ENCODE measurements at regions not wholly inside any gene's neighbourhood (a gene's known extent, or its start where the extent isn't known, plus 50 kb on each side); places are given as distances from the start of the nearest gene placed in this dataset.
"Not testable (repeated sequence)": the region's sequence is repeated elsewhere in the genome, so short reads cannot be mapped to it uniquely, and the experiment has no call there.

DNA sequence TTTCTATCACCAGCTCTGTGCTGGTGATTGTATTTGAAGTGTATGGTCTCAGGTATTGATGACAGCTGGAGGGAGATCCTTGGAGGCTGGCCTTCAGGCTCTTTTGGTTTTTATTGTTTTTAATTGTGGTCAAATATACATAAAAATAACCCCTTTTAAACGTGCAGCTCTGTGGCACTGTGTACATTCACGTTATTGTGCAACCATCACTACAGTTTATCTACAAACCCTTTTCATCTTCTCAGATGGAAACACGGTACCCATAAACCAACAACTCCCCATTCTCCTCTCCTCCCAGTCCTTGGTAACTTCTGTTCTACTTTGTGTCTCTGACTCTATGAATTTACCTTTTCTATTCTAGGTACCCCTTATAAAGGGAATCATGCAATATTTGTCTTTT, 79.3 kb upstream of the ATP8B1 start:
- DNase-seq (ENCODE audit: low read depth): no peak
- no peaks in the 10 kb centered on the region for H3K27me3 ChIP-seq (ENCODE audit: control insufficient read depth, insufficient read depth, low read length)
- ChIA-PET CTCF (interaction anchor here (0.6 to 2.5 kb wide), 35 partner anchors 9 to 439 kb away, joined by 3 to 13 read pairs (median 4); partner anchors contain the start of gene NEDD4L), POLR2A (no interaction called here)
- TF ChIP-seq, protein P1, sequence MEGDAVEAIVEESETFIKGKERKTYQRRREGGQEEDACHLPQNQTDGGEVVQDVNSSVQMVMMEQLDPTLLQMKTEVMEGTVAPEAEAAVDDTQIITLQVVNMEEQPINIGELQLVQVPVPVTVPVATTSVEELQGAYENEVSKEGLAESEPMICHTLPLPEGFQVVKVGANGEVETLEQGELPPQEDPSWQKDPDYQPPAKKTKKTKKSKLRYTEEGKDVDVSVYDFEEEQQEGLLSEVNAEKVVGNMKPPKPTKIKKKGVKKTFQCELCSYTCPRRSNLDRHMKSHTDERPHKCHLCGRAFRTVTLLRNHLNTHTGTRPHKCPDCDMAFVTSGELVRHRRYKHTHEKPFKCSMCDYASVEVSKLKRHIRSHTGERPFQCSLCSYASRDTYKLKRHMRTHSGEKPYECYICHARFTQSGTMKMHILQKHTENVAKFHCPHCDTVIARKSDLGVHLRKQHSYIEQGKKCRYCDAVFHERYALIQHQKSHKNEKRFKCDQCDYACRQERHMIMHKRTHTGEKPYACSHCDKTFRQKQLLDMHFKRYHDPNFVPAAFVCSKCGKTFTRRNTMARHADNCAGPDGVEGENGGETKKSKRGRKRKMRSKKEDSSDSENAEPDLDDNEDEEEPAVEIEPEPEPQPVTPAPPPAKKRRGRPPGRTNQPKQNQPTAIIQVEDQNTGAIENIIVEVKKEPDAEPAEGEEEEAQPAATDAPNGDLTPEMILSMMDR (IDR thresholded peaks at IDR 0.05; ENCODE audit: insufficient read depth, low read depth, low read length): no peak
- no peak overlapping the region for H3K4me3 ChIP-seq (ENCODE audit: low read depth, low read length)
- no peaks in the 10 kb centered on the region for H3K36me3 ChIP-seq (ENCODE audit: control insufficient read depth, insufficient read depth, low read length)

DNA sequence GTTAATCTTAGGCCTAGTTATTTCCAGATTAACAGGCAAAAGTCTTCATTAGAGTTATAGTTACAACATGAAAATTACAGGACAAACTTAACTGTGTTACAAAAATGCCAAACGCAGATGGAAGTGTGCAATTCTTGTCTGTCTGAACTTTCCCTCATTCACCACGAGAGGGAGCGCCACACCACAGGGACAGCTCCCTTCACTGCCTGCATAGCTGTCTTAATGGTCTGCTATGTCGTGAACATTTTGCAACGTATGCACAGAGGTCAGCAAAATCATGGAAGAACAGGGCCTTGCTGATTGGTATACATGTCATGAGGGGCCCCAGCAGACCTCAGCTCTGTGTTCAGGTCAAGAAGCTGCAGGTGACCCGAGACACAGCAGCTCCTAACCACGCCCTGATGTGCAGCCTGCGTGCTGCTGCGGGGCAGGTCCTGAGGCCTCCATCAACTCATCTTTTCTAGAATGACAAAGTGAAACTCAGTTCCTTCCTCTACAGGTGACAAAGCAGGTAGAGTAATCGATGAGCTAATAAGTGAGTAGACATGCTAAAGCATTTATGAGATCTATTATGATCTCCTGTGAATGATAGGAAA, 78.8 kb upstream of the ATP8B1 start:
- peak; percentile 33 for DNase-seq (ENCODE audit: low read depth)
- CTCF ChIA-PET: interaction anchor here (0.6 to 2.5 kb wide), 38 partner anchors 8 to 440 kb away, joined by 3 to 13 read pairs (median 4); partner anchors contain the start of gene NEDD4L
- H3K36me3 ChIP-seq (ENCODE audit: control insufficient read depth, insufficient read depth, low read length): no peaks in the 10 kb centered on the region
- H3K4me3 ChIP-seq (ENCODE audit: low read depth, low read length): no peak overlapping the region
- TF ChIP-seq, protein P1 (IDR thresholded peaks at IDR 0.05; ENCODE audit: insufficient read depth, low read depth, low read length): peak; percentile 93
- no peaks in the 10 kb centered on the region for H3K27me3 ChIP-seq (ENCODE audit: control insufficient read depth, insufficient read depth, low read length)
- POLR2A ChIA-PET: no interaction called here

DNA sequence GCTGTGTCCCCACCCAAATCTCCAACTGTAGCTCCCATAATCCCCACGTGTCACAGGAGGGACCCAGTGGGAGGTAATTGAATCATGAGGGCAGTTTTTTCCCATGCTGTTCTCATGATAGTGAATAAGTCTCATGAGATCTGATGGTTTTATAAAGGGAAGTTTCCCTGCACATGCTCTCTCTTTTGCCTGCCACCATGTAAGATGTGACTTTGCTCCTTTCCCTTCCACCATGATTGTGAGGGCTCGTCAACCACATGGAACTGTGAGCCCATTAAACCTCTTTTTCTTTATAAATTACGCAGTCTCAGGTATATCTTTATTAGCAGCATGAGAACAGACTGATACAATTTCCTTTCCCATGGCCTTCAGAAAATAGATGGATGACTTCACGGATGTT, 76.8 kb upstream of the ATP8B1 start:
- H3K36me3 ChIP-seq (ENCODE audit: control insufficient read depth, insufficient read depth, low read length); CTCF ChIA-PET; H3K4me3 ChIP-seq (ENCODE audit: low read depth, low read length); H3K27me3 ChIP-seq (ENCODE audit: control insufficient read depth, insufficient read depth, low read length); POLR2A ChIA-PET; DNase-seq (ENCODE audit: low read depth): not testable (repeated sequence)

- H3K4me3 ChIP-seq (ENCODE audit: low read depth, low read length): no peak overlapping the region
- H3K27me3 ChIP-seq (ENCODE audit: control insufficient read depth, insufficient read depth, low read length): no peaks in the 10 kb centered on the region
- DNase-seq (ENCODE audit: low read depth): no peak
- POLR2A ChIA-PET: no interaction called here
- TF ChIP-seq, protein P1 (IDR thresholded peaks at IDR 0.05; ENCODE audit: insufficient read depth, low read depth, low read length): no peak
- H3K36me3 ChIP-seq (ENCODE audit: control insufficient read depth, insufficient read depth, low read length): no peaks in the 10 kb centered on the region
- CTCF ChIA-PET: interaction anchor here (1.5 to 1.8 kb wide), 2 partner anchors 10 to 13 kb away, joined by 5 to 6 read pairs; no protein-coding TSS in a partner anchor
Observed at GRCh38 chr18:57869221-57869620, 66.1 kb upstream of the ATP8B1 start.

DNA sequence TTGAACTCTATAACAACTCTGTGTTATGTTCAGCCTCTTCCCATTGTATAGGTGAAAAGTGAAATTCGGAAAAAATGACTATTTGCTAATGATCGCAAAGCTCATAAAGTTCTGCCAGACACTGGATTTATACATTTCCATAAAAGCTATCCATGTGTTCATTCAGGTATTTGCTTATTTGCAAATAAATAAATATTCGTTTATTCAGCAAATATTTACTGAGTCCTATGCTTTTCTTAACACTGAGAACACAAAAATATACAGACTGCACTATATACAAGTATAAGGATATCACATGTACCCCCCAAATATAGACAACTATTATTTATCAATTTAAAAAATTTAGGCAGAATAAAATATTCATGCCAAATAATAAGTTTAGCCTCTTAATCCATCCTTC, 63.2 kb upstream of the ATP8B1 start:
- no peak for DNase-seq (ENCODE audit: low read depth)
- TF ChIP-seq, protein P1 (IDR thresholded peaks at IDR 0.05; ENCODE audit: insufficient read depth, low read depth, low read length): no peak
- CTCF ChIA-PET: interaction anchor here (1.6 kb wide), 1 partner anchor 12 kb away, joined by 3 read pairs; no protein-coding TSS in a partner anchor
- Histone ChIP-seq H3K36me3 (ENCODE audit: control insufficient read depth, insufficient read depth, low read length) (no peaks in the 10 kb centered on the region), H3K4me3 (ENCODE audit: low read depth, low read length) (no peak overlapping the region), H3K27me3 (ENCODE audit: control insufficient read depth, insufficient read depth, low read length) (no peaks in the 10 kb centered on the region)
- POLR2A ChIA-PET: no interaction called here

All from BJ (cell line).